K562 (cell line): ENCODE measurements at regions not wholly inside any gene's neighbourhood (a gene's known extent, or its start where the extent isn't known, plus 50 kb on each side); places are given as distances from the start of the nearest gene placed in this dataset.

ENCODE experiments used
- ATAC-seq: fragments of 200-7000 bp; cut with Tn5 transposase; 3 replicates; pipeline ENCODE4 v1.9.1; 2020; ENCODE audit warnings: moderate library complexity
- BruUV-seq: library from RNA; stranded (reverse); fragments of 400-500 nt; replicated peaks from 2 replicates; lab custom pipeline; 2021; lab: Mats Ljungman, UMichigan
- CTCF ChIA-PET: fragments of 300-600 bp; formaldehyde crosslinking; extraction: SDS; loops from one replicate; lab custom pipeline; 2021; ENCODE audit warnings: low intra/inter-chr PET ratio; lab: Yijun Ruan, JAX
- POLR2A ChIA-PET: fragments of 300-600, 350-650 bp; sonication (Branson Sonifier 250); formaldehyde crosslinking; extraction: SDS; loops from one replicate; lab custom pipeline; 2021; ENCODE audit warnings: antibody characterized with exemption, inconsistent platforms; lab: Yijun Ruan, JAX
- DNase-seq, 4 experiments: peaks; one replicate each; pipeline versions ENCODE4 v3.0.0 to v3.0.0-alpha.2; 2011 to 2018; ENCODE audit warnings: low spot score in 3 of 4, mixed read lengths in 3 of 4; ENCODE audit errors: extremely low read depth in 1 of 4
- FAIRE-seq: peaks from 2 replicates; lab custom pipeline; 2011; peaks lifted over from hg19 to GRCh38; lab: Jason Lieb, UNC
- H2AFZ ChIP-seq: 2 replicates; pipeline ENCODE4 v1.6.0; 2011; ENCODE audit warnings: low read depth, low read length, control low read depth, inconsistent platforms
- H3K27ac ChIP-seq: fragments of 200-600 bp; 3 replicates; pipeline ENCODE4 v1.8.0; 2011; ENCODE audit warnings: low read depth, mild to moderate bottlenecking, control low read depth, inconsistent platforms, low read length, moderate library complexity, mixed read lengths; ENCODE audit errors: extremely low read depth
- H3K27me3 ChIP-seq, 2 experiments: fragments of 300-600 bp in 1 of 2; 2 replicates in 1 of 2; 3 replicates in 1 of 2; pipeline versions ENCODE4 v1.6.0 to v1.8.0; 2011; ENCODE audit warnings: inconsistent platforms in 2 of 2, low read length in 2 of 2, mild to moderate bottlenecking in 1 of 2, mixed read lengths in 1 of 2, moderate library complexity in 1 of 2; ENCODE audit not compliant: control insufficient read depth in 2 of 2, insufficient read depth in 2 of 2
- H3K36me3 ChIP-seq: fragments of 300-600 bp; 3 replicates; pipeline ENCODE4 v1.8.0; 2011; ENCODE audit warnings: mild to moderate bottlenecking, low read length, inconsistent platforms; ENCODE audit not compliant: control insufficient read depth, insufficient read depth
- H3K4me1 ChIP-seq, 2 experiments: fragments of 200-600 bp in 1 of 2; replicated peaks in 1 of 2; 2 replicates in 1 of 2; 3 replicates in 1 of 2; pipeline versions ENCODE4 v1.5.1 to v1.8.0; 2011; ENCODE audit warnings: inconsistent platforms in 2 of 2, low read length in 2 of 2, mild to moderate bottlenecking in 1 of 2, mixed read lengths in 1 of 2, moderate library complexity in 1 of 2; ENCODE audit not compliant: control insufficient read depth in 2 of 2, insufficient read depth in 2 of 2
- H3K4me2 ChIP-seq: 2 replicates; pipeline ENCODE4 v1.6.1; 2011; ENCODE audit warnings: low read length, control low read depth, inconsistent platforms, mixed read lengths; ENCODE audit not compliant: insufficient read depth
- H3K4me3 ChIP-seq: fragments of 200-600 bp; sonication (generic), shearing (Covaris generic); 2 replicates; pipeline ENCODE4 v1.5.1; 2016; ENCODE audit warnings: control low read depth, inconsistent platforms
- H3K79me2 ChIP-seq: fragments of 200-600 bp; 3 replicates; pipeline ENCODE4 v1.8.0; 2011; ENCODE audit warnings: low read length, inconsistent platforms; ENCODE audit not compliant: control insufficient read depth, insufficient read depth
- H3K9ac ChIP-seq, 2 experiments: 2 replicates each; pipeline versions ENCODE4 v1.6.0 to v1.6.1; 2011; ENCODE audit warnings: low read depth in 2 of 2, low read length in 2 of 2, control low read depth in 1 of 2, inconsistent platforms in 1 of 2, mild to moderate bottlenecking in 1 of 2, mixed read lengths in 1 of 2; ENCODE audit not compliant: insufficient read depth in 1 of 2
- H3K9me1 ChIP-seq: one replicate; pipeline ENCODE4 v1.6.0; 2011; ENCODE audit warnings: inconsistent platforms, mild to moderate bottlenecking, low read length, moderate library complexity; ENCODE audit not compliant: control insufficient read depth, insufficient read depth
- H3K9me3 ChIP-seq: replicated peaks from 2 replicates; pipeline ENCODE4 v1.5.1; 2011; ENCODE audit warnings: low read depth, low read length, inconsistent platforms; ENCODE audit not compliant: control insufficient read depth, insufficient read depth
- H4K20me1 ChIP-seq: replicated peaks from 2 replicates; pipeline ENCODE4 v1.6.1; 2011; ENCODE audit warnings: low read length, inconsistent platforms, mixed read lengths; ENCODE audit not compliant: control insufficient read depth, insufficient read depth
- ARID3A ChIP-seq: IDR thresholded peaks from 2 replicates; pipeline ENCODE4 v1.6.1; 2012; ENCODE audit warnings: low read depth, low read length, improper control_type of control experiment, borderline replicate concordance
- CAMTA2 ChIP-seq: fragments of 250-450 bp; sonication (Bioruptor Pico); conservative IDR thresholded peaks from 2 replicates; pipeline ENCODE4 v1.5.1; 2022
- FOXM1 ChIP-seq, 2 experiments: fragments of 450-650 bp in 1 of 2; sonication (generic) in 1 of 2; formaldehyde crosslinking in 1 of 2; IDR thresholded peaks; 2 replicates each; pipeline versions ENCODE4 v1.6.1 to v1.9.0; 2017 to 2022; ENCODE audit warnings: low read depth in 2 of 2, mild to moderate bottlenecking in 2 of 2, missing genetic modification reagents in 1 of 2, moderate library complexity in 1 of 2
- GABPB2 ChIP-seq: fragments of 250-450 bp; sonication (Bioruptor Pico); conservative IDR thresholded peaks from 2 replicates; pipeline ENCODE4 v1.5.1; 2021; ENCODE audit warnings: mild to moderate bottlenecking
- HDAC6 ChIP-seq: IDR thresholded peaks from 2 replicates; pipeline ENCODE4 v1.6.1; 2012; ENCODE audit warnings: low read depth, mild to moderate bottlenecking, control low read depth, inconsistent platforms, low read length, moderate library complexity
- HMGXB4 ChIP-seq: sonication (generic); formaldehyde crosslinking; IDR thresholded peaks from 2 replicates; pipeline ENCODE4 v1.8.1; 2023; ENCODE audit warnings: mild to moderate bottlenecking, missing genetic modification reagents
- ILK ChIP-seq: fragments of 450-650 bp; IDR thresholded peaks from 2 replicates; pipeline ENCODE4 v1.6.1; 2016; ENCODE audit warnings: missing genetic modification characterization, low read depth, mild to moderate bottlenecking, missing compliant biosample characterization, moderate library complexity, borderline replicate concordance
- NFE2 ChIP-seq: IDR thresholded peaks from 2 replicates; pipeline ENCODE4 v1.6.1; 2014; ENCODE audit warnings: antibody characterized with exemption, low read depth
- NFE2L1 ChIP-seq: fragments of 450-650 bp; IDR thresholded peaks from 2 replicates; pipeline ENCODE4 v1.6.1; 2016; ENCODE audit warnings: missing genetic modification characterization, low read depth, mild to moderate bottlenecking, missing compliant biosample characterization, moderate library complexity, borderline replicate concordance
- RBM15 ChIP-seq: fragments of 200-400 bp; formaldehyde crosslinking; IDR thresholded peaks from 2 replicates; pipeline ENCODE4 v1.6.1; 2018; ENCODE audit warnings: mild to moderate bottlenecking, low read length, moderate library complexity; ENCODE audit not compliant: insufficient read depth
- SOX6 ChIP-seq: fragments of 450-650 bp; IDR thresholded peaks from 2 replicates; pipeline ENCODE4 v1.6.1; 2014; ENCODE audit warnings: mild to moderate bottlenecking
- SREBF1 ChIP-seq: fragments of 150-350 bp; IDR thresholded peaks from 2 replicates; pipeline ENCODE4 v1.6.1; 2014; ENCODE audit warnings: antibody characterized with exemption, low read depth, low read length, borderline replicate concordance
- ZBTB43 ChIP-seq: sonication (generic); formaldehyde crosslinking; IDR thresholded peaks from 2 replicates; pipeline ENCODE4 v1.8.0; 2023; ENCODE audit warnings: mild to moderate bottlenecking, missing genetic modification reagents
- ZNF12 ChIP-seq: sonication (generic); formaldehyde crosslinking; IDR thresholded peaks from 2 replicates; pipeline ENCODE4 v1.4.0; 2020; ENCODE audit warnings: mild to moderate bottlenecking, missing genetic modification reagents
- ZNF695 ChIP-seq: fragments of 450-650 bp; formaldehyde crosslinking; IDR thresholded peaks from 2 replicates; pipeline ENCODE4 v1.4.0; 2020; ENCODE audit warnings: mild to moderate bottlenecking, moderate library complexity
- WGBS: fragments of 100-300 bp; shearing (Covaris generic); methylation state at CpG from one replicate; pipeline ENCODE4 v1.1.6; 2016; ENCODE audit warnings: low coverage, mixed read lengths; ENCODE audit not compliant: insufficient coverage; ENCODE audit errors: missing lambda C conversion rate; 5-methylcytosine and 5-hydroxymethylcytosine counted together
- in situ Hi-C: fragments of 300-500 bp; cut with MboI; formaldehyde crosslinking; loops from 4 replicates; pipeline ENCODE4 v1.15.0; 2018; ENCODE audit warnings: inconsistent platforms, mixed read lengths
- intact Hi-C: fragments of 100-400 bp; cut with micrococcal nuclease; formaldehyde crosslinking; loops from 2 replicates; pipeline ENCODE4 v1.14.2; 2022

- H3K9me1 ChIP-seq = no peaks in the 10 kb centered on the region
- 0% methylated on average over 8 of the region's 8 CpGs for WGBS
- TF ChIP-seq ZNF695 (CRISPR knock-in tag) (no peak), NFE2L1 (tag) (no peak), FOXM1 (IDR thresholded peaks at IDR 0.05; ENCODE audit: low read depth) (no peak), FOXM1 (CRISPR knock-in tag; IDR thresholded peaks at IDR 0.05; ENCODE audit: low read depth) (no peak), HDAC6 (no peak), NFE2 (no peak), ARID3A (no peak), CAMTA2 (CRISPR knock-in tag) (no peak), ILK (tag) (no peak), RBM15 (no peak), ZBTB43 (CRISPR knock-in tag) (no peak), ZNF12 (CRISPR knock-in tag) (no peak), GABPB2 (CRISPR knock-in tag) (no peak), SOX6 (no peak), HMGXB4 (CRISPR knock-in tag) (no peak), SREBF1 (no peak)
- no peaks in the 10 kb centered on the region for H3K4me1 ChIP-seq
- no peak for ATAC-seq
- no peak overlapping the region for H3K4me2 ChIP-seq
- no peak for DNase-seq
- BruUV-seq = no TSS peak
- H3K27me3 ChIP-seq = no peaks in the 10 kb centered on the region
- in situ Hi-C loops (no loop called here), intact Hi-C loops (no loop called here)
- no peaks in the 10 kb centered on the region for H4K20me1 ChIP-seq
- H2AFZ ChIP-seq = no peak overlapping the region
- H3K9ac ChIP-seq = no peak overlapping the region
- H3K27ac ChIP-seq = no peak overlapping the region
- POLR2A ChIA-PET = no interaction called here
- FAIRE-seq = no peak
- no peak overlapping the region for H3K4me3 ChIP-seq
- H3K79me2 ChIP-seq = no peaks in the 10 kb centered on the region
- H3K36me3 ChIP-seq = no peaks in the 10 kb centered on the region
- CTCF ChIA-PET = no interaction called here
- H3K9me3 ChIP-seq = no peaks in the 10 kb centered on the region
Observed at GRCh38 chr2:23239374-23239773, 145.6 kb upstream of the KLHL29 start.
